ENCODE measurements at regions not wholly inside any gene's neighbourhood (a gene's known extent, or its start where the extent isn't known, plus 50 kb on each side); places are given as distances from the start of the nearest gene placed in this dataset.

DNA sequence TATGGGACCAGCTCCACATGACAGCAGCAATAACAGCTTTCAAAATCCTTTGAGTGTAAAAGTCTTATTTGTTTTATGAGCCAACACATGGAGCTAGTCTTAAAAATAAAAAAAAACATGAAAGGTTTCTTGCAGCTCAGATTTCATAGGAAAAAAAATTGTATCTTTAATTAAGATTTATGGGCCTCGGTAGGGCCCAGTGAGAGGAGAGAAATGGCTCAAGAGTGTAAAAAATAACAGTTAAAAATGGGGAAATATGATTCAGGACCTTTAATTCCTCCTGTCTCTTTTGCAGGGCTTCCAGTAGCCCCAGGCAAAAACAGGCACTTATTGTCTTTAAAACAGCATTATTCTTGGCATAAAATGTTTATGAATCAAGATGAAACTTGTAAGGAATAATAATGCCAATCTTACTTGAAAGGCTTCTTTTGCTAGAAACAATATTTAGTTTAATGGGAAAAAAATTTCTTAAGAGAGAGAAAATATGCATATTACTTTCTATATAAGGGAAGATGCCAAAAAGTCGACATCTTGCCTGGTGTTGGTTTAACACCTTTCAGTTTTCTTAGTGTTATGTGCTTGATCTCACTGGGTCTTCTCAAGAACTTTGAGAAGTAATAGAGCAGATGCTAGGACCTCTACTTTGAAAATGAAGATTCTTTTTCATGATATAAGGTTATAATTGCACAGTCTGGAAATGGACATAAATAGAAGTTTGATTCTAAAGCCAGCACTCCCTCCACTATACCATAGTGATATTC is 71.3 kb upstream of the SETBP1 start:
- TF ChIP-seq, protein P1, sequence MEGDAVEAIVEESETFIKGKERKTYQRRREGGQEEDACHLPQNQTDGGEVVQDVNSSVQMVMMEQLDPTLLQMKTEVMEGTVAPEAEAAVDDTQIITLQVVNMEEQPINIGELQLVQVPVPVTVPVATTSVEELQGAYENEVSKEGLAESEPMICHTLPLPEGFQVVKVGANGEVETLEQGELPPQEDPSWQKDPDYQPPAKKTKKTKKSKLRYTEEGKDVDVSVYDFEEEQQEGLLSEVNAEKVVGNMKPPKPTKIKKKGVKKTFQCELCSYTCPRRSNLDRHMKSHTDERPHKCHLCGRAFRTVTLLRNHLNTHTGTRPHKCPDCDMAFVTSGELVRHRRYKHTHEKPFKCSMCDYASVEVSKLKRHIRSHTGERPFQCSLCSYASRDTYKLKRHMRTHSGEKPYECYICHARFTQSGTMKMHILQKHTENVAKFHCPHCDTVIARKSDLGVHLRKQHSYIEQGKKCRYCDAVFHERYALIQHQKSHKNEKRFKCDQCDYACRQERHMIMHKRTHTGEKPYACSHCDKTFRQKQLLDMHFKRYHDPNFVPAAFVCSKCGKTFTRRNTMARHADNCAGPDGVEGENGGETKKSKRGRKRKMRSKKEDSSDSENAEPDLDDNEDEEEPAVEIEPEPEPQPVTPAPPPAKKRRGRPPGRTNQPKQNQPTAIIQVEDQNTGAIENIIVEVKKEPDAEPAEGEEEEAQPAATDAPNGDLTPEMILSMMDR (conservative IDR thresholded peaks at IDR 0.05; ENCODE audit: low read depth, low read length): no peak
- no peak for TF ChIP-seq EZH2 (IDR thresholded peaks at IDR 0.05; ENCODE audit: borderline replicate concordance, low read depth, low read length, poor library complexity, severe bottlenecking)

All from A673 (cell line).